NCI-H69 (cell line): ENCODE measurements at regions not wholly inside any gene's neighbourhood (a gene's known extent, or its start where the extent isn't known, plus 50 kb on each side); places are given as distances from the start of the nearest gene placed in this dataset.

Source experiments
- DNase-seq: peaks from one replicate; lab custom pipeline; 2025; lab: John Stamatoyannopoulos, UW

GRCh38 chr11:32204751-32205150, 113.9 kb downstream of the RCN1 start:
- no peak for DNase-seq

DNA sequence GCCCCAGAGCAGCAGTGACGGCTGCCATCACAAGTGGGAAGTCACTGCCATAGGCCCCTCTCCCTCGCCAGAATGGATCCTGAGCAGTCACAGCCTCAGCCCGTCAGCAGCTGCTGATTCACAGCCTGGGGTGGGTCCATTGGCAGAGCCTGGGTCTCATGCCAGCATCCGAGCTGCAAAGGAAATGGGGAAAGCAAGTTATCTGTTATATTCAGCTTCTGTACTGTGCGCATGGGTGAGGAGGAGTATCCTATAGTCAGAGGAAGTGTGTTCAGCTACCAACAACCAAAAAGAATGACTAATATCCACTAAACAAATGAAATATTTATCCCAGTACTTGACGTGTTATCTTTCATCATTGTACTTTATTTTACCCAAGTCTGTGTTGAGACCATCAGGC, 119.7 kb downstream of the RCN1 start:
- DNase-seq, result no peak

DNA sequence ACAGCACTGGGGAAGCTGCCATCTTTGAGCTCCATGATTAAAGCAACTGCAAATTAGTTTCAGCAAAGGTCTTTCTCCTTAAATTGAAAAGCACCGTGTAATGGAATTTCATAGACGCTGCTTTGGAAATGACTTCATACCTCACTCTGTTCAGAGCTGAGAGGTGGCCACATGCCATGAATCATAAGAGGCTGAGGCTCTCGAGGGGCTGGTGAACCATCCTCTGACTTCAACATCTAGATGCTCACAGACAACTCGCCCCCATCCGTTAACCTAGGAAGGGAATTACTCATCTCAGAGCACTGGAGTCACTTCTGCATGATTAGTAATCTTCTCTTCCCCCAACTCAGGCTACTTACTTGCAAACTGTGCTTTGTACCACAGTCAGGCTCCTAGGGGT, 122.3 kb downstream of the RCN1 start:
- DNase-seq, result no peak

DNA sequence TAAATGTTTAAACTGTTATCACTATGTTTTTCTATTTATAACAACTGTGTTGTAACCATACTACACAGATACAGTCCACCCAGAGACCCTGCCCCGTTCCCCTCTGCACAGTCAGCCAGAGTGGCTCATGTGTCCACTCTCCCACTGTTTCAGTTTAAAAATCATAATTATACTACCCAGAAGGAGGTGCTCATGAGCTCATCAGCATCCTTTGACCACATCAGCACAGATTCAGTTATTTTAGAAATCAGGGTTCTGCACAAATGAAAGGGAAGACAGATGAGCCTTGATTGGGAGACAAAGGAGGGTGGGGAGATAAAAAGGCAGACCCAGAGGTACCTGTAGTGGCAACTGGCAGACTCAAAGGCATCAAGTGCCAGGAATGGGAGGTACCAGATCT, 124.3 kb downstream of the RCN1 start:
- DNase-seq, result no peak

GRCh38 chr11:32216749-32217148, 125.9 kb downstream of the RCN1 start:
- DNase-seq, result peak; percentile 24

DNA sequence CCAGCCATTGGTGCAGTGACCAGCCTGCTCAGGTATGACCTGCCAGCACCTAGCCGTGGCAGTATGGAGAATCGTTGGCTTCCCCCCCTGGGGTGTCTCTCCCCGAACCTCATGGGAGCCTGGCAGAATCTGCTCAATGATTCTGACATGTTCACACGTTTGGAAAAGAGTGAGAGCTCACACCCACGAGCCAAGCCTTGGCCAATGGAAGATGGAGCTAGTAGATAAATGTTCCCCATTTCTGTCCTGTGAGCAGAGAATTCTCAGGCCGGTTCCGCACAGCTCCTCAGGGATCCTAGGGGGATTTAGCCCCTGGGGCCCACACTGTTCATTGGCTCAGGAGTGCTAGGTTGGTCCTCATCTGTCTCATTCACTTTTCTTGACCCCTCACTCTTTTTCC, 128.4 kb downstream of the RCN1 start:
- DNase-seq, result no peak

DNA sequence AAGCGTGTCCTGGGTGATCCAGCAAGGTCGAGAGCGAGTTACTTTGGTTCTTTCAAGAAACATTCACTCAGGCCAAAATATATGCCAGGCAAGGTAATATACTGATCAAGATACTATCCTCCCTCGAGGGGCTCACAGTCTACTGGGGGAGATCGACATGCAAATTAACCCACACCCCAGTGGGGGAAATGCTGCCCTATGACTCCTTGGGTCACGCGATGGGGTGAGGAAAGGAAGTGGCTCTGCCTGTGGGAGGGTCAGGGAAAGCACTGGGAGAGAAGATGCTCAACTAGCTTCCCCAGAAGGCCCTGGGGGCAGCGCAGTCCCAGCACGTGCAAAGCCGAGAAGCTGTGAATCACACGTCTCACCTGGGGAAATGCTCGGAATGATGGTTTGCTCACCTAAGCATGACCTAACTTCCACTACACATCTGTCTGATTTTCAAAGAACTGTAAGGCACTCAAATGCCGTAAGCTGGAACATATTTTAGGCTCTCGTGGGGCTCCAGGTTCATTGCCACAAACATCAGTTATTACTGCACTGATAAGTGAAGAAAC, 130.7 kb downstream of the RCN1 start:
- DNase-seq, result no peak

DNA sequence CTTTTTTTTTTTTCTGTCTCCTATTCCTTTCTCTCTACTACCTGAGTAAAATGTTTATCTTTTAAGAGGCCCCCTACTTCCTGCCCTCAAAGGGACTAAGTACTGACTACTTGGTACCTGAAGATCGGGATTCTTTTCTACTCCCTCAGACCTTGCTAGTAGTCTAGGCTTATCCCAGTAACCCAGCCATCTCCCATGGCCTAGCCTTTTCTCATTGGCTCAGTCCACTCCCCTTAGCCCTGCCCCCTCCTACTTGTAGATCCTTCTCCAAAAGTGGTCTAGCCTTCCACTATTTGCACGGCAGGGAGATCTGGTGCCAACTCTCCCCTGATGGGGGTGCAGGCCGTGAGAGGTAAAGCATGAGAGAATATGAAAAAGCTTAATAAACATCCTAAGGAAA, 133.7 kb downstream of the RCN1 start:
- DNase-seq, result peak; percentile 30

- DNase-seq, result peak; percentile 92
Measured at GRCh38 chr11:32225571-32226285, 134.9 kb downstream of the RCN1 start.

GRCh38 chr11:32226480-32226879, 135.6 kb downstream of the RCN1 start:
- DNase-seq, result peak; percentile 42

DNA sequence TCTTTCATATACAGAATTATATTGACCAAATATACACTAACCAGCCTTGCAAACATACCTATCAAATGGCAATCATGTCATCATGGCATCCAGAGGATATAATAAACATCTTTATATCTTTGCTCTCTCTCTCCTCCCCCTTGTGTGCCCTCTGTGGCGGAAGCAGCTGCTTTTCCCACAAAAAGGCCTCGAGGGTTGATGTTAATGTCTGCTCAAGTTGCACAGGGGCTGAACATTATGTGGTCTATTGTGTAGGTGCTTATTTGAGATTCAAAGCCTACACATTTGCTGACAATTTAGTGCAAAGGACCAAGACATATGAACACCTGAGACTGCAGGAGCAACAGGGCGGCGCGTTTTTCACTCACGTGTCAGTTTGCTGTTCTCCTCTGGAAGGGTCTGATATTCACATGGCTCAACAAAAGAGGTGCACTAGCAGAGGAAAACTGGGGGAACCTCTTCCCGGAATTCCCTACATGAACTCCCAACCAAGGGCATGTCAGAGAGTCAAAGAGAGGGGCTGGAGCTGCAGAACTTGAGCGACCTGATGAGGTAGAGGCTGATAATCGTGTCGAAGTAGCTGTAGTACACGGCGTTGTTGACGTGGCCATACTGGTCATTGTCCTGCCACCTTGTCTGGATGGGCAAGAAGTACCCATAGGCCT, 138.8 kb downstream of the RCN1 start:
- peak; percentile 77 for DNase-seq

DNA sequence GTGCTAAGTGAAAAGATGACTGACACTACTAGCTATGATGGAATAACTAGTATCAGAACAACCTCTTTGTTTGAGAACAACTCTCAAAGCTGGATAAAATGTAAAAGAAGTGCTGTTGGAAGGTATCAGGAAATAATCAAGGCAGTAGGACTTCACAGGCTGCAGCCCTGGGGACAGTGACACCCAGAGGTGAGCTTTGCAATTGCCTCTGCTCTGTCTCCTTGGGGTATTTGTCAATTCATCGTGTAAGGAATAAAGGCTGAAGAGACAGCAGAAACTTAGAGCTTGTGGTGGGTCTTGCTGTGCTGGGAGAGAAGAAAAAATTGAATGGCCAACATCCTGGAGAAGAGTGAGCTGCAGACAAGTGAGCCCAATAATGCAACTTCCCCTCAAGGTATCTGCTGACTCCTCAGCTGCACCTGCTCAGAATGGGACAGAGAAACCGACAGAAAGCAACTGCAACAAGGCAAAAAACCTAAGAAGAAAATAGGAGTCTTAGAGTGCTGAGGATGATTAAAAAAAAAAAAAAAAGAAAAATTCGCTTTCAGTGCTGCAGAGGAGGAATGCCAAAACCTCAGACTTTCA, 141.1 kb downstream of the RCN1 start:
- DNase-seq, result peak; percentile 68

GRCh38 chr11:32232516-32232915, 141.6 kb downstream of the RCN1 start:
- no peak for DNase-seq

DNA sequence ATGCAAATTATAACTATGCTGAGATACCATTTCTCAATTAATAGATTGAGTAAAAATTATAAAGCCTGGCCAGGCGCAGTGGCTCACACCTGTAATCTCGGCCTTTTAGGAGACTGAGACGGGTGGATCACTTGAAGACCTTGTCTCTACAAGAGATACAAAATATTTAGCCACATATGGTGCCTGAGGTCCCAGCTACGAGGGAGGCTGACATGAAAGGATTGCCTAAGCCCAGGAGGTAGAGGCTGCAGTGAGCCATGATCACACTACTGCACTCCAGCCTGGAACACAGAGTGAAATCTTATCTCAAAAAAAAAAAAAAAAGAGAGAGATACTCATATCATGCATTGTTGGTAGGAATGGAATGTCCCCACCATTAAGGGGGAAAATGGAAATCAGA, 142.4 kb downstream of the RCN1 start:
- no peak for DNase-seq

- DNase-seq, result no peak
Measured at GRCh38 chr11:32233928-32234327, 143.1 kb downstream of the RCN1 start.

- peak; percentile 40 for DNase-seq
Measured at GRCh38 chr11:32244453-32244852, 153.6 kb downstream of the RCN1 start.

DNA sequence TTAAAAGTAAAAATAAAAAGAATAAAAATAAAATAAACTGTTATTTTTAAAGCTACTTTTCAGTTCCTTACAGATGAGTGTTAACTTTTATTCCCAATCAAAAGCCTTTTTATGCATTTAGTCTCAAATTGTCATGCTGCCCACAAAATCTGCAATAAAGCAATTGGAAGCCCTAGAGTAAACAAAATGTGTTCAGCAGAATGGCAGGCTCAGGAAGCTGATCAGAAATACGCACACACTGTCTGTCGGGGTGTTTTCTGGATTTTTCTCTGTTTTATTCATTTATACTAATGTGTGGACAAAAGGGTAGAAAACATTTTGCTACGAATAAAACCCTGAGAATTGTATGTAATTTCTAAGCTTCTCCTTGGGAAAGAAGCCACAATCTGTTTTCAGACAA, 162.8 kb downstream of the RCN1 start:
- DNase-seq, result no peak

DNA sequence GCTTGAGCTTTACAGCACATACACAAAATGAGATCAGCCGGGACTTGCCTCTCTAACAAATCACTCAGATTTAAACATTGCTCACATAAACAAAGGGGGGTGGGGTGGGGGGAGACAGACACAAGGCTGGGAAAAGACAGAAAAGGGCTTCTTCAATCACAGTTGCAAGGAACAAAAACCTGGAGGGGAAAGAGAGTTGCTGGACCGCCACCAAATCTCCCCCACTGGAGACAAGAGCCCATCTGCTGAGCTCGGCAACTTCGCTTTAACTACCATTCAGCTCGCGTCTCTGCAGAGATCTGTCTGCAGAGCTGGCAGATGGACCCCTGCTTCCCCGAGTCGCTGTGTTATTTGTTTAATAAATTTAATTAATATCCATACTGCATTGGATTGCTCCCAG, 165.0 kb downstream of the RCN1 start:
- DNase-seq, result peak; percentile 85

DNA sequence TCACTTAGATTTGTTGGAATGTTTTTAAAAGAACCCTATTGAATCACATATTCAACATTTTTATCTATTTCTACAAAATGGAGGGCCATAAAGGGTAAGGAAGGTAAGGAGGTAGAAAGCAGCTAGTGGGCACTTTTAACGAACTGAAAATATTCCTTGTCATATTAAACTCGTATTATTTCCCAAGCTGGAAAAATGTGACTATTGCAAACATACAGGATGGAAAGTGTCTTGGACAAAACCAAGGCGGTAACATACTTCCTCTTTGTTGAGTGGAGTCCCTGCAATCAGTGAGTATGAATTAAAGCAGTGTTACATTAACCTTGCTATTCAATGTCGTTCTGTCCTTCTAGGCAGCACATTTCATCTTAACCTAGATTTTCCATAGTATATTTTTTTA, 165.6 kb downstream of the RCN1 start:
- no peak for DNase-seq

DNA sequence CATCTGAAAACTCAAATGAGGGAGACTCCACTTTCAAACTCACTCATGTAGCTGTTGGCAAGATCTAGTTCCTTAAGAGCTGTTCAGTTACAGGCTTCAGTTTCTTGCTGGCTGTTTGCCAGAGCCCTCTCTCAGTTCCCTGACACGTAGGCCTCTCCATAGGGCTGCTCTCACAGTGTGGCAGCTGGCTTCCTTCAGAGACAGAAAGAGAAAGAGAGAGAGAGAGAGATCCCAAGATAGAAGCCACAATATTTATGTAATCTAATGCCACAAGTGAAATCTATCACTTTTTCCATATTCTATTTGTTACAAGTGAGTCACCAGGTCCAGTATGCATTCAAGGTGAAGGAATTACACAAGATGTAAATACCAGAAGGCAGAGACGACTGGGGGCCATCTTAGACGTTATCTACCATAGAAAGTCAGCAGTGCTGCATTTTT, 168.8 kb downstream of the RCN1 start:
- peak; percentile 71 for DNase-seq

- DNase-seq, result no peak
Measured at GRCh38 chr11:32262367-32262766, 171.5 kb downstream of the RCN1 start.

- no peak for DNase-seq
Measured at GRCh38 chr11:32265911-32266310, 169.4 kb downstream of the WT1 start.

DNA sequence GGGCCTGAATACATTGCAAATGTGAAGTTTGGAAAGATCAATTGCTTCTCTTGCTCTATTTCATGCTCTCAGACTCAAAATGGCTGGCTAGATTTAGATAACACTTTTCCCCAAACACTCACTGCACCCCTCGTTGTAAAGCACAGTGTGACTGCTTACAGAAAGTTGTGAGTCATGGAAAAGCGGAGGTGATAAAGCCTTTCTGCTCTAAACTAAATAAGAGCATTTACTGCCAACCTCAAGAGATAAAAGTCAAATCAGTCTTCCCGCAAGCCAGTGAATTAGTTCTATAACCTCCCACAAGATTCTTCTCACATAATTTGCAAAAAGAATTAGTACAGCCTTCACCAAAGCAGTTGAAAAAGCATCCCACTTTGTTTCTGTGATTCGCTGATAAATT, 168.7 kb downstream of the WT1 start:
- no peak for DNase-seq
